ENCODE measurements at regions not wholly inside any gene's neighbourhood (a gene's known extent, or its start where the extent isn't known, plus 50 kb on each side); places are given as distances from the start of the nearest gene placed in this dataset.
"Not testable (repeated sequence)": the region's sequence is repeated elsewhere in the genome, so short reads cannot be mapped to it uniquely, and the experiment has no call there.

DNA sequence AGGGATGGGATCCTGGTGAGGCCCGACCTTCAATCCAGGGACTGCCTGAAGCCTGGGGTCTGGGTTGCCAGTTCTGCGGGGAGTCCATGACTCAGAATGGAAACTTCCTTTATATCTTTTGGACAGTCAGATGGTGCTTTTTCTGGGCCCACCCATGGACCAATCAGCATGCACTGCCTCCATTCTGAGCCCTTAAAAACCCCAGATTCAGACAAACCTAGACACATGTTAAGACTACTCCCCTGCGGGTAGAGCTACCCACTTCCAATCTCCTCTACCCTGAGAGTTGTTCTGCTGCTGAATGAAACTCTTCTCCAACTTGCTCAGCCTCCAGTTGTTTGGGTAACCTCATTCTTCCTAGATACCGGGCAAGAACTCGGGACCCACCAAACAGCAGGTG is 1315.2 kb upstream of the MIR17HG start:
- DNase-seq = no peak

DNA sequence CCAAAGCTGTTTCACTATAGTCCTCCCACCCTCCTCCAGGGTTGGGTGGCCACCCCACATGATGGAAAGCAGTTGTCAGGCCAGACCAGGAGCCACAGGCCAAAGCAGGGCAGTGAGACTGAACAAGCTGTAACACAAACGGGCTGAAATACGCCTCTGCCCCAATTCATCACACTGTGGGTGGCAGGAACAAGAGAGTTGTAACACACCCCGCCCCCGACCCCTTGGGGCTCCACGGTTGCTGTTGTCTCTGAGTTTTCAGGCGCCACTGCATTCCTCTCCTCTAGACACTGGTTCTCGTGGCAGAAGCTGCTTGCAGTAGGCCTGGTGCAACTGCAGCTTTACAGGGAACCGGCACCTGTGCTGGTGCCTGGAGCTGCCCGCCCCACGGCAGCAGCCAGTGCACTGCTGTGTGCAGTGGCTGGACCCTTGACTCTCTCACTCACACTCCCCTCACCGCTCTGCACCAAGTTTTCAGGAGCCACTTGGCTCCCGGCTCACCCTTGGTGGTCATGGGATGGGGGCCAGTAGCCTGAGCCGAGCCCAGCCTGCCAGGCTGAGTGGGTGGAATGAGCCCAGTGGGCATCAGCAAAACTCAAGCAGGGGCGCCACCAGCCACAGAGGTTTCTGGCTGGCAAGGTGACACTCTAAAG is 1314.5 kb upstream of the MIR17HG start:
- DNase-seq = no peak

- no peak for DNase-seq
Measured at GRCh38 chr13:90039516-90039915, 1308.0 kb upstream of the MIR17HG start.

GRCh38 chr13:90047600-90047999 is 1299.9 kb upstream of the MIR17HG start:
- DNase-seq = no peak

DNA sequence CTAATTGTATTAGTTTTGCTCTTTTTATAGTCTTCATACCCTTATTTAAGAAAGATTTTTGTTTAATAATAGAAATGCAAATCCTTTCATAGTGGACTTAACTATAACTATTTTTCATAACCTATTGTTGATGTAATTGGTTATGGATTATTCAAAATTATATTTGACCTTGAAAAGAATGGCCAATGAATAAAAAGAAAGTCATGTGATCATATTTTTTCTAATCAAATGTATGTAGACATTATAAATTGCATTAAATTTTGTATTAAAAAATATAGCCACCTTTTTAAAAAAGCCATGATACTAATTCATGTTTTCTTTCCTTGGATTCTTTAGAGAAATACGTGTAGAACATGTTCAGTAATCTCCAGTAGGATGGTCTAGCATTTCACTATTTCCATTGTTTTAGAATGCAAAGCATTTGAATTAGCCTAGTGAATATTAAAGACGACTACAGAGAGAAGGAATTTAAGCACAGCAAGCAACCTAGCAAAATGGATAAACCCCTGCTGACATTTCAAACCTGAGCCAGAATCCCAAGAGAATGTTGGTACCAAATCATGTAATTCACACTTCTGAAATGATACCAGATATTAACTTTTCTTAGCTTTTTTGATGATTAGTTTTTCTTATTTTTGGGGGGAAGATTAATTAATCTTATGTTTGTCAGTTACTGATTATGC is 1297.4 kb upstream of the MIR17HG start:
- DNase-seq = no peak

- DNase-seq = no peak
Measured at GRCh38 chr13:90055121-90055520, 1292.4 kb upstream of the MIR17HG start.

- no peak for DNase-seq
Measured at GRCh38 chr13:90055760-90056159, 1291.7 kb upstream of the MIR17HG start.

- DNase-seq = not testable (repeated sequence)
Measured at GRCh38 chr13:90064226-90064625, 1283.3 kb upstream of the MIR17HG start.

GRCh38 chr13:90068658-90069057 is 1278.8 kb upstream of the MIR17HG start:
- DNase-seq = no peak

DNA sequence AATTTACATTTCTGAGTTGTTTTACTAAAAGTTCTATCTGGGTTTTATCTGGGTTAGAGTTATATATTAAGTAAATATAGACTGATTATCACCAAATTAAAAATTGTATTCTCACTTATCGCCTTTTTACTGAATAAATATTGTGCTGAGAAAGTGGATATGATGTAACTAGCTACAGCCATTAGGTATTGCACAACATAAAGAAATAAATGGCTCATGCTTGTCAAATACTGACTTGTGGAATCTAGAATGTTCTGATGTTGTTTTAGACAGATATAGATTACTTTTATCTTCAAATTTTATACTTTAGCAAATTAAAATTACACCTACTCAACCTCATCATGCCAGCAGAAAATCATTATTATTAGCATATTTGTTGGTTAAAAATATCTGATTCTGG is 1277.1 kb upstream of the MIR17HG start:
- DNase-seq = no peak

GRCh38 chr13:90070837-90071525 is 1276.5 kb upstream of the MIR17HG start:
- no peak for DNase-seq

GRCh38 chr13:90084684-90085290 is 1262.7 kb upstream of the MIR17HG start:
- DNase-seq = no peak

- no peak for DNase-seq
Measured at GRCh38 chr13:90089051-90089450, 1258.4 kb upstream of the MIR17HG start.

- no peak for DNase-seq
Measured at GRCh38 chr13:90091611-90092010, 1255.9 kb upstream of the MIR17HG start.

- no peak for DNase-seq
Measured at GRCh38 chr13:90094357-90094756, 1253.1 kb upstream of the MIR17HG start.

DNA sequence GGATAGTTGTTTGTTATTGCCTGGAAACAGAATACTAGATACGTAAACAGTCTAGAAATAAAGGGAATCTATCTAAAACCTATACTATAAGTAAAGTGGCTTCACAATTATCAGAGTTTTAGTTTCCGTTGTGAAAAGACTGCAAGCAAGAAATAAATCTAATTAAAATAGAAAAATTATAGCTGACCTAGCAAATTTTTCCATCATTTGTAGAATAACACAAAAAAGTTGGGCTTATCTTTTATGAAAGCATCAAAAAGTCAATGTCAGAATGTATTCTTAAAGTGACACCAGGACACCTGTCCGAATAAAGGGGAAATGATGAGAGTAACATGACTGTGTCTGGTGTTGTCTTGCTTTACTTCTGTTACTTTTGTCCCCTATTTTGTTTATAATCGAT is 1248.9 kb upstream of the MIR17HG start:
- no peak for DNase-seq

- DNase-seq = no peak
Measured at GRCh38 chr13:90099847-90100246, 1247.6 kb upstream of the MIR17HG start.

DNA sequence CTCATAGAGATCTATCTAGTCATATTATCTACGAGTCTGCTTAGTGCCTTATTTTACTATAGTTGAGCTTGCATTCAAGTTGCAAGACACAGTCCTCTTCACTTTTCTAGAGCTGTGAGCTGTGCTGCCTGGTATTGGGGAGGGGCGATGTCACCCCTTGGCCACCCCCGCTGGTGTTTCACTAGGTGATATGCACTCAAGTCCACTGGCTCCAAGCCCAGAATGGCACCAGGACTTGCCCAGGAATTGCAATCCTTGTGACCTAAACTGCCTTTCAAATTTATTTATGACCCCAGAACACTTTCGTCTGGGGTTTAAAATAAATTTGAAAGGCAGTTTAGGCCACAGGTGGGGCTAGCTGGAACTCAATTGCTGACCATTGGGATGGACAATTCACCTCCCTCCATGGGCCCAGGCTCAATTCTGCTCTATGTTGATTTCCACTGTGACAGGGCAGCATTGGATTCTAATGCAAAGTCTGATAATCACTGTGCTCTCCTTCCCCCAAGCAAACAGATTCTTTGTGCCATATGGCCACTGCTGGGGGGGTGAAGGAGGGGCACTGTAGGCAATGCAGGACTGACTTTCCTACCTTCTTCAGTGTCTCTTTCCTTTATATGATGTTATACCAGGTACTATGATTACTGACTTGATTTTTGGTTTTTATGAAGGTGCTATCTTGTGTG is 1244.2 kb upstream of the MIR17HG start:
- DNase-seq = no peak

- no peak for DNase-seq
Measured at GRCh38 chr13:90104764-90105163, 1242.7 kb upstream of the MIR17HG start.

DNA sequence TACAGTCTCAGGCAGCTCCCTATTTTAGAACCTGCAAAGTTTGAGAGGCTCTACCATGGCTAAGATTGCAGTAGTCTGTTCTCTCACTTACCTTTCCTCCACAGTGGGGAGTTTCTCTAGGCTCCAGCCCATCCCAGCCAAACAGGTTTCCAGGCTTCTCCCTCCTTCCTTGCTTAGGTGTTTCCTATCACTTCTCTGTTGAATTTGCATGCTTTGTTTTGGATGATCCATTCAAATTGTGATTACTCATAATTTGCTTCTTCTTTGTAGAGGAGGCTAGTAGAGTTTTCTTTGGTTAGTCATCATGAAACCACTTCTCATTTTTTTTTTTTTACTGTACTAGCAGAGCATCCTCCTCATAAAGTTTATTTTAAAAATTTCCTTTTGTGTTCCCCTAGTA is 1242.2 kb upstream of the MIR17HG start:
- no peak for DNase-seq

DNA sequence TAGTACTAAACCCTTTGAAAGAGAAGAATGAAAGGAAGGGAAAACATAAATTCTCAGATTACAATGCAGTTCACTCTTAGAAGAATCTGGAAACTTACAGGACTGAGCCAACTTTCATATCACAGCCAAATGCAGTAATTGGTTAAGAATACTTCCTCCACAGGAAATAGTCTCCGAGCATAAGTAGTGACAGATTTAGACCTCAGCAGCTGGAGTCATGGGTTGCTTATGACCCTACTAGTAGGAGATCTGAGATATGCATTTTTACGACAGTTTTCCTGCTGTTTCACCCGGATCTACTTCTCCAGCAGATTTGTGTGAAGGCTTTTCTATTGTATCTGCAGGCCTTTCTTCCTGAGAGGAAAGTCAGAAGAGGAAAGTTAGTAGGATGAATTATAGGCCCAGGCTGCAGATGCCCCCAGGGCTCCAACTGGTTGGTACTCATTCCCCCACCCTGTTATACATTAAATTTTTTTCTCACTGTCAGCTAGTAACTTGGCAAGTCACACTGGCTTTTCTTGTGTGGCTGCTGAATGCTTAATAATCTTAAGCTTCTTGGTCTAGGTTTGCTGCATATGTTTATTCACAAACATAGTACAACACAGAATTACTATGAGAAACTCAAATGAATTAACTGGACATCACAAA is 1241.5 kb upstream of the MIR17HG start:
- no peak for DNase-seq

- no peak for DNase-seq
Measured at GRCh38 chr13:90107661-90108060, 1239.8 kb upstream of the MIR17HG start.

DNA sequence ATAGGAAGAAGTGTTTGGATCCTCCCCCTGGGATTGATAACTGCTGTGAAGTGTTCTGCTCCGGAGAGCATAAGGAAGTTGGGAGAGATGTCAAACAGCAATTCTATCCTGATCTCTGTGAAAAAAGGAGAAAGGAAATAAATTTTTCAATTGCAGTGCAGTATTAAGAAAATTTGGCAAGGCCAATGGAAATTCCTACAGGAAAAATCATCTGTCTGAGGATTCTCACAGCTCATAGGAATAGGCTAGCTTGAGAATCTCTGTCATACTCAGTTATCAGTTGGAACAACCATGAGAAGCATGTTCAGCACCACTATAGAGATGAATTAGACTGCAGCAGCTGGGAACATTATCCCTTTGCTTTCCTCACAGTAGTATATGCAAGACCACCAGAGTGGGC is 1238.9 kb upstream of the MIR17HG start:
- no peak for DNase-seq

Measured in NCI-H1694 treated with DMSO at 0.1 percent for 48 hours (cell line).